Subcutaneous abdominal adipose tissue (tissue), 5 donors: ENCODE measurements at regions not wholly inside any gene's neighbourhood (a gene's known extent, or its start where the extent isn't known, plus 50 kb on each side); places are given as distances from the start of the nearest gene placed in this dataset.
"Not testable (repeated sequence)": the region's sequence is repeated elsewhere in the genome, so short reads cannot be mapped to it uniquely, and the experiment has no call there.

Source experiments
- H3K27ac ChIP-seq: one replicate; pipeline ENCODE4 v1.7.0; 2013; ENCODE audit warnings: low read depth, mild to moderate bottlenecking, inconsistent platforms, low read length, moderate library complexity
- H3K27me3 ChIP-seq, 5 donors: one replicate each; pipeline ENCODE4 v1.7.0; 2013; ENCODE audit warnings: low read length in 5 of 5, inconsistent platforms in 1 of 5; ENCODE audit not compliant: control insufficient read depth in 5 of 5, insufficient read depth in 4 of 5
- H3K36me3 ChIP-seq, 5 donors: one replicate each; pipeline ENCODE4 v1.7.0; 2013; ENCODE audit warnings: low read length in 5 of 5; ENCODE audit not compliant: control insufficient read depth in 5 of 5, insufficient read depth in 5 of 5
- H3K4me1 ChIP-seq, 5 donors: one replicate each; pipeline ENCODE4 v1.7.0; 2013; ENCODE audit warnings: low read length in 5 of 5, mild to moderate bottlenecking in 3 of 5, moderate library complexity in 1 of 5; ENCODE audit not compliant: control insufficient read depth in 5 of 5, insufficient read depth in 5 of 5
- H3K4me3 ChIP-seq, 5 donors: one replicate each; pipeline ENCODE4 v1.7.0; 2013; ENCODE audit warnings: low read length in 5 of 5, low read depth in 1 of 5
- H3K9ac ChIP-seq, 5 donors: one replicate each; pipeline ENCODE4 v1.7.0; 2013; ENCODE audit warnings: low read length in 5 of 5, mild to moderate bottlenecking in 4 of 5, moderate library complexity in 3 of 5
- H3K9me3 ChIP-seq, 5 donors: one replicate each; pipeline ENCODE4 v1.7.0; 2013; ENCODE audit warnings: low read length in 5 of 5; ENCODE audit not compliant: control insufficient read depth in 5 of 5
- donor health status: healthy.
- donor health status: healthy.
- donor health status: healthy.
- donor health status: healthy.
- donor health status: healthy.

DNA sequence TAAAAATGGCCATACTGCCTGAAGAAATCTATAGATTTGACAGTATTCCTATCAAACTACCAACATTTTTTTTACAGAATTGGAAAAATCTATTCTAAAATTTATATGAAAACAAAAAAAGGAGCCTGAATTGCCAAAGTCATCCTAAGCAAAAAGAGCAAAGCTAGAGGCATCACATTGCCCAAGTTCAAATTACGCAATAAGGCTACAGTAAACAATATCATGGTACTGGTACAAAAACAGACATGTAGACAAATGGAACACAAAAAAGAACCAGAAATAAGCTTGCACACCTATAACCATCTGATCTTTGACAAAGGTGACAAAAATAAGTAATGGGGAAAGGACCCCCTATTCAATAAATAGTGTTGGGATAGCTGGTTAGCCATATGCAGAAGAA lies 50.2 kb upstream of the THSD7B start:
- Histone ChIP-seq H3K27me3 (no peaks in the 10 kb centered on the region), H3K9me3 (no peaks in the 10 kb centered on the region), H3K4me1 (no peaks in the 10 kb centered on the region), H3K9ac (no peak overlapping the region), H3K27ac (no peak overlapping the region), H3K36me3 (no peaks in the 10 kb centered on the region), H3K4me3 (no peak overlapping the region)

DNA sequence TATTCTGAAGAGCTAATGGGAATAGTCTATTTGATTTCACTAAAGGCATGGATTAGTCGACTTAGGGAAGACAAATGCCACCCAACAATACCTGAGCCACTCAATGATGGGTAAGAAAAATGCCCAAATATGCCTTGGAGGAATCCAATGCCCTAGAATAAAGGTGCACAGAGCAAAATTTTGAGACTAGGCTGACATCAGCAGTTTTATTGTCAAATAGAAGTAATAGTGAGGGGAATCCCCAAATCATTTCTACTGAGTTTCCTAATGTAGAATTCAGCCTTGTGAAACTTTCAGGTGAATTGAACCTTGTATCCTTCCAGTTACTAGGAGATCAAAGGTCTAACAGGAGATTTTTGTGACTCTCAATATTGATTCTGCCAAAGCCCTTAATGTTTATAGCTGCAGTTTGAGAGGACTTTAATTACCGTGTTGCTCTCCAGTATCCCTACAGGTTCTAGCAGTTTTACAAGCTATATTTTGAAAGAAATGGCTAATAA lies 50.8 kb upstream of the THSD7B start:
- H3K4me1 ChIP-seq: no peaks in the 10 kb centered on the region
- H3K4me3 ChIP-seq: no peak overlapping the region
- H3K9ac ChIP-seq: no peak overlapping the region
- H3K27me3 ChIP-seq: no peaks in the 10 kb centered on the region
- no peak overlapping the region for H3K27ac ChIP-seq
- H3K9me3 ChIP-seq: no peaks in the 10 kb centered on the region
- no peaks in the 10 kb centered on the region for H3K36me3 ChIP-seq

- no peak overlapping the region for H3K4me3 ChIP-seq
- no peaks in the 10 kb centered on the region for H3K9me3 ChIP-seq
- H3K9ac ChIP-seq: no peak overlapping the region
- H3K36me3 ChIP-seq: no peaks in the 10 kb centered on the region
- H3K27me3 ChIP-seq: no peaks in the 10 kb centered on the region
- H3K4me1 ChIP-seq: no peaks in the 10 kb centered on the region
- H3K27ac ChIP-seq: no peak overlapping the region
These were observed 51.6 kb upstream of the THSD7B start for GRCh38 chr2:136713739-136714138.

- no peaks in the 10 kb centered on the region for H3K4me1 ChIP-seq
- no peaks in the 10 kb centered on the region for H3K27me3 ChIP-seq
- peaks cover 0 to 8% (median 5%) of the 10 kb centered on the region in 5 donors for H3K9me3 ChIP-seq
These were observed 60.0 kb upstream of the THSD7B start for GRCh38 chr2:136705336-136705735.

GRCh38 chr2:136703214-136703613 lies 62.1 kb upstream of the THSD7B start:
- no peak overlapping the region for H3K9ac ChIP-seq
- no peaks in the 10 kb centered on the region for H3K36me3 ChIP-seq
- H3K27me3 ChIP-seq: no peaks in the 10 kb centered on the region
- no peak overlapping the region for H3K4me3 ChIP-seq
- no peak overlapping the region for H3K27ac ChIP-seq
- peaks cover 0 to 13% (median 5%) of the 10 kb centered on the region in 5 donors for H3K9me3 ChIP-seq
- H3K4me1 ChIP-seq: no peaks in the 10 kb centered on the region

More at GRCh38 chr2:136705336-136705735, 60.0 kb upstream of the THSD7B start:
- Histone ChIP-seq H3K27ac (no peak overlapping the region), H3K4me3 (no peak overlapping the region), H3K36me3 (no peaks in the 10 kb centered on the region), H3K9ac (no peak overlapping the region)

- no peaks in the 10 kb centered on the region for H3K36me3 ChIP-seq
- H3K27me3 ChIP-seq: no peaks in the 10 kb centered on the region
- H3K4me3 ChIP-seq: no peak overlapping the region
- no peak overlapping the region for H3K27ac ChIP-seq
- H3K9me3 ChIP-seq: peaks cover 0 to 12% (median 4%) of the 10 kb centered on the region in 5 donors
- H3K9ac ChIP-seq: no peak overlapping the region
- H3K4me1 ChIP-seq: no peaks in the 10 kb centered on the region
These were observed 68.9 kb upstream of the THSD7B start for GRCh38 chr2:136696438-136696837.

DNA sequence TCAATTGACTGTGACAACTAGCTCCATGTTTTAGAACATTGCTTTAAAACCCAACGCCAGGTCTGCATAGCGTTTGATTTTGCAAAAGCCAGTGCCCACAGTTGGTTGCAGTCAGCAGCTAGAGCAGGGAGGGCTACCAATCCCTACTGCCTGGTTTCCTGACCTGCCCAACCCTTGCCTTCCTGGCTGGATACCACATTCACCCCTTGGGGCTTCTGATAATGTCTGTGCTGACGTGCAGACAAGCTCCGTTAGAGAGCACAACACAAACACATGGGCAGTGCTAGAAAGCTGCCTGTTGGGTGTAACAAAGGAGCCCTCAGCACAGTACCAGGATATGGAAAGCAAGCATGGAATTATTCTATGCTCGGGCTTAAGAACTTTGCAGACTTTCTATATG lies 71.4 kb upstream of the THSD7B start:
- Histone ChIP-seq H3K4me1 (no peaks in the 10 kb centered on the region), H3K9ac (no peak overlapping the region), H3K36me3 (no peaks in the 10 kb centered on the region), H3K27ac (no peak overlapping the region), H3K4me3 (no peak overlapping the region), H3K9me3 (peaks cover 0 to 1% (median 0%) of the 10 kb centered on the region in 5 donors), H3K27me3 (no peaks in the 10 kb centered on the region)

GRCh38 chr2:136680079-136680478 lies 85.3 kb upstream of the THSD7B start:
- H3K4me1 ChIP-seq, H3K4me3 ChIP-seq, H3K36me3 ChIP-seq: not testable (repeated sequence)

GRCh38 chr2:136665736-136666135 lies 99.6 kb upstream of the THSD7B start:
- H3K36me3 ChIP-seq: no peaks in the 10 kb centered on the region
- H3K4me1 ChIP-seq: no peaks in the 10 kb centered on the region
- no peak overlapping the region for H3K9ac ChIP-seq
- H3K27me3 ChIP-seq: no peaks in the 10 kb centered on the region
- H3K27ac ChIP-seq: no peak overlapping the region
- H3K9me3 ChIP-seq: no peaks in the 10 kb centered on the region
- H3K4me3 ChIP-seq: no peak overlapping the region

More at GRCh38 chr2:136680079-136680478, 85.3 kb upstream of the THSD7B start:
- H3K27me3 ChIP-seq, H3K27ac ChIP-seq, H3K9ac ChIP-seq: not testable (repeated sequence)
- H3K9me3 ChIP-seq: peaks cover 0 to 16% (median 9%) of the 10 kb centered on the region in 5 donors

GRCh38 chr2:136664713-136665405 lies 100.5 kb upstream of the THSD7B start:
- Histone ChIP-seq H3K4me3 (no peak overlapping the region), H3K4me1 (no peaks in the 10 kb centered on the region), H3K36me3 (no peaks in the 10 kb centered on the region), H3K27me3 (no peaks in the 10 kb centered on the region), H3K9ac (no peak overlapping the region), H3K27ac (no peak overlapping the region), H3K9me3 (no peaks in the 10 kb centered on the region)
